Medulla oblongata (tissue), 1 donor: ENCODE measurements at regions not wholly inside any gene's neighbourhood (a gene's known extent, or its start where the extent isn't known, plus 50 kb on each side); places are given as distances from the start of the nearest gene placed in this dataset.

Experiments
- DNase-seq: peaks from one replicate; pipeline ENCODE4 v3.0.0-alpha.2; 2015; ENCODE audit errors: extremely low spot score

- DNase-seq, result no peak
Observed at GRCh38 chr2:58569475-58570185, 328.5 kb upstream of the FANCL start.

GRCh38 chr2:58568901-58569300 lies 327.8 kb upstream of the FANCL start:
- DNase-seq, result no peak

GRCh38 chr2:58562276-58562675 lies 321.2 kb upstream of the FANCL start:
- no peak for DNase-seq

DNA sequence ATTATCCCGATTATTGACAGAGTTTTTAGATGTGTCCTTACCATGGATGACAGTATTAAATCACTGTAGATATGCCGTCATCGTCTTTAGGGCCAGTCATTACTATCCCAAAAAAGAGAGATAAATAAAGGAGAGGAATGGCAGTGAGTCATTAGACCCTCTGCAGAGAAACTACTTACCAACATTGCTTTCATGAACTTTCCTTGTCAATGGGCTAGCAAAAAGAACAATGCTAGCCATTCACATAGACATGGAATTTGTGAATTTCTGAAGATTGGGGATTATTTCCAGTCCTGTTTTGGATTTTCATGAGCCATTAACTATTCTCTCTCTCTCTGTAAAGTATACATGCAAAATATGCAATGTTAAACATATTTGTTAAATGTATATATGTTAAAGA lies 319.4 kb upstream of the FANCL start:
- DNase-seq, result no peak

- no peak for DNase-seq
Observed at GRCh38 chr2:58558881-58559280, 317.8 kb upstream of the FANCL start.

DNA sequence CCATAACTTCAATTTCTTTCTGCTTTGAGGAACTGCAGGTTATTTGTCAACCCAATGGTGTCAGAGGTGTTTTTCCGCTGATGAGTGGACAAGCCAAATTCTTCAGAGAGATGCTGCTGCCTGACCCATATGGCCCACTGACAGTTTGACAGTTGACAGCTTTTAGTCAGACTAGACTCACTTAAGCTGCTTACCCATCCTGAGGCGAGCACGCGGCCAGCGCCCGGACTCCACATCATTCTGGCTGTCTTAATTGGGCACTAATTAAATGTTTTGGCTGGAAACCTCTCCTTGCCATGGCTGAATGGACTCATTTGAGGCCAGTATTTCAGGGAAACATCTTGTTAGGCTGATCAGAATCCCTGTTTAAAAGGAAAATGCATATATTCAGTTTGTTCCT lies 316.1 kb upstream of the FANCL start:
- DNase-seq, result no peak

DNA sequence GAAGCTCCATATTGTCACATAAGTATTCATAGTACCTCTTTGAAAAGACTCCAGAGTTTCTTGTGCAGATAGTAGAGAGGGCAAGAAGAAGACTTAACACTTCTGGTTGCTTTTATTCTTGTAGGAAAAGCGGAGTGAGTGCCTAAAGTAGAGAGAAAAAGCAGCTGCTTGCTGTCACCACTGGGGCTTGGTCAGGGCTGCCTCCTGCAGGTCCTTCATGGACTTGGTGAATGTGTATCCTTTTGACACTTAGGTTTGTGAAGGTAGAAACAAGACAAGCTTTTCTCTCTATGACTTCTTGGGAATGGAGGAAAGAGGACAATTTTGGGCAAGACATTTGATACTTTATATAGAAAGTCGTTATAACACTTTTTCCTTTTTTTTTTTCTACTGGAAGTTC lies 312.8 kb upstream of the FANCL start:
- peak; percentile 58 for DNase-seq

DNA sequence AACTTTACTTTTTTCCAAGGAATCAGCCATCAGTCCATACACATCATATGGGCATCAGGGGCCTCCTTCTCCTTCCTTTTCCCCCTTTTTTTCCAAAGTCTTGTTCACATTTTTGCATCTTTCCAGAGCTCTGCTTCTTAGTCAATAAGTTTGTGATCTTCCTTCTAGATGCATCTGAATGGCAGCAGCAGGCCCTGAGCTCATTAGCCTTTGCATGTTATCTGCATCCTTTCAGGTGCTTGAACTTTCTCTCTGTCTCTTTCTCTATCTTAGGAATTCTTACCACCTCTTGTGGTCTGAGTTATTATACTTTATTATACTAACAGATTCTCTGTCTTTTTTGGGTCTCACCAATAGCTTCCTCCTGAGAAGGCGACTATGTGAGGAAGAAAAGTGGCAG lies 312.4 kb upstream of the FANCL start:
- no peak for DNase-seq

DNA sequence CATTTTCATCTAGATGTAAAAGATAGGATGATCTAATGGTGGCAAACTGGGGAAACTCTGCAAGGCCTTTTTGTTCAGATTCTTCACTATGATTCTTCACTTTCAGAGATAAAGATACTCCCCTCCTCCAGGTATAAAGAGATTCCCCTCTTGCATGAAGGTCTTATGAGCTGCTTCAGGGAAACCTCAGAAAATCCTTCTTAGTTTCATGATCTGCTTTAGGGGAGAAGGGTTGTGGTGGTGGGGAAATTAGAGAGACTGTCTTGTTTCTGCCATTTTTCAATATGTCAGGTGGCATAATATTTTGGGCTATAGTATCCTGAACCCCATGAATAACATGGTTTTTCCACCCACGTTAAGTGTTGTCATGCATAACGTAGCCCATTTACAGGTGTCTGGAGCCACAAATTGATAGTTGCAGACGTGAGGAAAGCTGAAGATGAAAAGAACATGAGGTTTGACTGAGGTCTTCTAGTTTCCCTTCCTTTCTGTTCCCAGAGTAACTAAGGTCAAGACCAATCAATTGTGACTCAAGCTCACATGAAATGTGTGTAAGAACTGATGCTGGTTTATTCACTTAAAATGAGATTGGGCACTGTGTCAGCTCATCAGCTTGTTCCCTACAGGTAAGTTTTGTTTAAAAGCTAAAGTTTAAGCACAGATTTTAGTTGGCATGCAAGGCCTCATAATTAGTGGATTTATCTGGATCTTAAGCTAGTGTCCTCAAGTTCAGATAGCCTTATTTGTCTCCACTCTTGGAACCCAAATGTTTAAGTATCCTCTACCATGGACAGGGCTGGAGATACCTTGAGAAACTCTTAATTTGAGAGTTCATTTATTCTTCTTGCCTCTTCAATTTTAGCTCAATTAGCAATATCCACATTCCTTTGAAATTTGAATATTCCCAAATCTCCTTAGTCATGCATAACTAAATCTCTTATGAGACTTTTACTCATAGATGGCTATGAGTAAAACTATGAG lies 304.5 kb upstream of the FANCL start:
- DNase-seq, result no peak

- DNase-seq, result no peak
Observed at GRCh38 chr2:58543442-58543841, 302.3 kb upstream of the FANCL start.

- DNase-seq, result peak; percentile 56
Observed at GRCh38 chr2:58541511-58541910, 300.4 kb upstream of the FANCL start.

GRCh38 chr2:58540681-58541080 lies 299.6 kb upstream of the FANCL start:
- peak; percentile 41 for DNase-seq

DNA sequence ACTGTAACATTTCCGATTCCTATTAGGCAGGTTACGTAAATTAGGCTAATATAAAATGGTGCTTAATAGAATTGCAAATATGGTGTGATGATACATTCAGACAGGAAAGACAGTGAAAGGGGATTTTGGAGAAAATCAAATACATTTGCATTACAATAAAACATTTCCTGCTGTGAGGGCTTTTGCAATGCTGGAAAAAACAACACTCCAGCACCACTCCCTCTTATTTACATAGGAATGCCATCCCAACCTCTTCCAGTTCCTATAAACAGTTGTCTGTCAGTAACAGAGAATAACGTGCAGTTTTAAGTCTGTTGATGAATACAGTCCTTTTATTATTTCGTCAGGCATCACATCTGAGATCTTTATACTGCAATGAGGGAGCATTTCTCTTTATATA lies 298.8 kb upstream of the FANCL start:
- DNase-seq, result peak; percentile 32

DNA sequence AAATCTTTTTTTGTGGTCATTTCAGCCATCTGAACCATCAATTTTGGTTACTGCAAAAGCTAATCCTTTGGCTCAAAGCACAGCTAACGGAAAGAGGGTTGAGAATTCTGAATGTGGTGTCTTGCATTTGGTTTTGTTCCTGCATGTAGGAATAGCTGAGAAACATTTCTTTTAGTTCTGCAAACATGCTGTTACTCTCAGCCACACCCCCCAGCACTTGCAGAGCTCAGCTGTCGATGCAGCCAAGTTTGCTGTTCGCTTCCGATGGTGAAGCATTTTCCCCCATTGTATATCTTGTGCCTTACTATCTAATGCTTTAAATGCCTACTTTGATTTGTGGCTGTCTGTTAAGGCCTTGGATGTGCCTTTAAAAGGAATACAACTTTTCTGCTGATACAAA lies 294.9 kb upstream of the FANCL start:
- no peak for DNase-seq

DNA sequence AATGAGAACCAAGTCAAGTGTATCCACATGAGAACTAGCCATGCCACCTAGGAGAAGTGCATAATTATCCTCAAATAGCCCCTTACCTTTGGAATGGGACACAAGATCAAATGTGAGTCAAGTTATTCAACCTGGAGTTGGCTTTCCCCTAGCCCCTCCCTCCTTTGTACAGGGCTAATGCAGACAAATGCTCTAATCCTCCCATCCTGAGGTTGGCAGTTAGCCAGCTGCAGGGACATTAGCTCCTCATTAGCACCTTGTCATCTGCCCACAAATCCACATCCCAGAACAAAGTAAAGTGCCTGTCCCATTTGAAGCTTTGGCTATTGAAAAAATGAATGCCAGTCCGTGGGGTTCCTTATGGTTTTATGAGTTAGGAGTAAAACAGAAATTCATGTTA lies 294.1 kb upstream of the FANCL start:
- no peak for DNase-seq

GRCh38 chr2:58533376-58533775 lies 292.3 kb upstream of the FANCL start:
- DNase-seq, result no peak

DNA sequence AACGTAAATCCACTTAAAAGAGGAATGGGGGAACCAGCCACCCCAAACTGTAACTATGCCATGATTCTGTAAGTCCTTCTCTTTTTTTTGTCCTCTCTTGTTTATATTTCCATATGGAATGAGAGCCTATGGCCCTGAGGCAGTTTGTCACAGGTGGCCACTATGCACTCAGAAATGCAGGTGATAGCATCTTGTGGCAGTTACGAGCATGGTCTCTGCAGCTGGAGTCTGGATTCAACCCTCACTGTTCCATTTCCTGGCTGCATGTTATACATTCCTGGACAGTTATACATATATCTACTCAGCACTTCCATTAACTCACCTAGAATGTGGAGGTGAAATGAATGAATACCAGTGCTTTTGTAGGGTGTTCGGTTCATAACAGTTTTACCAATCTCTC lies 291.5 kb upstream of the FANCL start:
- no peak for DNase-seq

- DNase-seq, result no peak
Observed at GRCh38 chr2:58527647-58528046, 286.5 kb upstream of the FANCL start.

- DNase-seq, result no peak
Observed at GRCh38 chr2:58521803-58522554, 280.9 kb upstream of the FANCL start.

- DNase-seq, result no peak
Observed at GRCh38 chr2:58520903-58521302, 279.8 kb upstream of the FANCL start.

DNA sequence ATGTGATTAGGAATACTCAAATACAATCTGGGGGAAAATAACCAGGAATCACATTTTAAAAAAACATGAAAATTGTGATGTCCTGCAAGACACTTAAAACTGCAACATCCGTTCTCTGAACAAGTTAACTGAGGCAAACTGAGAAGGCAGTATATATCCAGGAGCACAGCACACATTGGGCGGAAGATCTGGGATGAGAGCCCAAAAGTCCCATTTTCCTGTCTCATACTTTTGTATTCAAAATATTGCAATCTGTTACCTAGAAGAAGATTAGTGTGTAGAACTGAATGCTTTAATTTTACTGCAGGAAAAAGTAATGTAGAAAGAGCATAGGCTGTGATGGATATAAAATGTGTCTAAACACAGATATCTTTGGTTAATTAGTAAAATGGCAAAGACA lies 276.8 kb upstream of the FANCL start:
- DNase-seq, result no peak

DNA sequence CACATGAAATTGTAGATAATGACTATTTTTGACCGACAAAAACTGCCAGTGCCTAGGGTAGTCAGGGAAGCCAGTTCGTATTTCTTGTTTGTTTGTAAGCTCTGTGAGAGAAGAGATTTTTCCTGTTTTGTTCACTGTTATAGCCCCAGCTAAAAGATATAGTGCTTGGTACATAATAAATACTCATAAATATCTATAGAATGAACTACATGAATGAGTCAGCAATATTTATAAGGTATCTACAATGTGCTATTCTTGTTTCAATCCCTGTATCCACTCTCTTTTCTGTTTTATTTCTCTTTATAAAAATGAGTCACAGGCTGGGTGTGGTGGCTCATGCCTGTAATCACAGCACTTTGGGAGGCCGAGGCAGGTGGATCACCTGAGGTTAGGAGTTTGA lies 275.6 kb upstream of the FANCL start:
- DNase-seq, result no peak
